ENCODE measurements at regions not wholly inside any gene's neighbourhood (a gene's known extent, or its start where the extent isn't known, plus 50 kb on each side); places are given as distances from the start of the nearest gene placed in this dataset.

DNA sequence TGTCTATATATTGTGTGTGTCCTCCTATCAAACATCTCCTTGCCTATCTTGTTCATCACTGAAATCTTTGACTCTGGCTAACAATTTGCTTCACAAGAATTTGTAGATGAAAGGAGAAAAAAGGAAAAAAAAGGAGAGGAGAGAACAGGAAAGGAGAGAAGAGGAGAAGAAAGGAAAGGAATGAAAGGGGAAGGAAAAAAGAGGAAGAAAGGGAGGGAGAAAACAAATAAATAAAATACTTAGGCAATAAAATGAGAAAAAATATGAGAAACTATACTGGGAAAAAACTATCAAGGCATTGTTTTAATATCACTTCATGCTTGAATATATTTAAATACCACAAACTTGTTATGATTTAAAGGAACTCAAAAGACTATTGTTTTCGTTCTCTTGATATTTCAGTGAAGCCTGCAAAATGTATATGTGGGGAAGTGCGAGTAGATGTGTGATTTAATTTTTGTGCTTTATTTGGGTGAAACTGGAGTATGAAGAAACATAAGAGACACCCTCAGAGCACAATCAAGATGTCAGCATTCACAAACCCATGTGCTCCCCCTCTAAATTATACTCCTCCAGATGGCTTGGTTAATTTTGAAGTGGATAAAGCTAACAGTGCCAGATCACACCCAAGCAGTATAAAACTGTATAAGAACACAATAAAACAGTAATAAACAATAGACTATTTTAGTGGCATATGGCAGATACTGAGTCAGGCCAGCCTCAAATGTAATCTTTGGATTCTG, 205.7 kb upstream of the SAMSN1 start:
- no peak for DNase-seq
- CTCF ChIA-PET = no interaction called here
- Histone ChIP-seq H3K79me2 (ENCODE audit: low read depth) (no peaks in the 10 kb centered on the region), H3K27me3 (ENCODE audit: insufficient read depth, low read depth) (no peaks in the 10 kb centered on the region), H3K4me1 (replicated peaks; ENCODE audit: insufficient read depth) (no peaks in the 10 kb centered on the region), H3K36me3 (ENCODE audit: low read depth) (no peaks in the 10 kb centered on the region), H2AFZ (no peak overlapping the region), H3F3A (ENCODE audit: insufficient read depth, low read depth) (no peaks in the 10 kb centered on the region), H3K9me2 (ENCODE audit: insufficient read depth) (no peaks in the 10 kb centered on the region; the same call in 1 of the 2 replicates), H3K4me3 (no peak overlapping the region), H3K4me2 (no peak overlapping the region), H4K20me1 (ENCODE audit: insufficient read depth) (no peaks in the 10 kb centered on the region), H3K27ac (no peak overlapping the region), H3K9me3 (ENCODE audit: insufficient read depth, low read depth) (no peaks in the 10 kb centered on the region)
- intact Hi-C loops (cut with micrococcal nuclease; ENCODE audit: unreplicated experiment) = no loop called here
- POLR2A ChIA-PET (ENCODE audit: unreplicated experiment) = no interaction called here
- TF ChIP-seq EZH2 (IDR thresholded peaks at IDR 0.05; ENCODE audit: low read depth) = no peak
- TF ChIP-seq, protein P1, sequence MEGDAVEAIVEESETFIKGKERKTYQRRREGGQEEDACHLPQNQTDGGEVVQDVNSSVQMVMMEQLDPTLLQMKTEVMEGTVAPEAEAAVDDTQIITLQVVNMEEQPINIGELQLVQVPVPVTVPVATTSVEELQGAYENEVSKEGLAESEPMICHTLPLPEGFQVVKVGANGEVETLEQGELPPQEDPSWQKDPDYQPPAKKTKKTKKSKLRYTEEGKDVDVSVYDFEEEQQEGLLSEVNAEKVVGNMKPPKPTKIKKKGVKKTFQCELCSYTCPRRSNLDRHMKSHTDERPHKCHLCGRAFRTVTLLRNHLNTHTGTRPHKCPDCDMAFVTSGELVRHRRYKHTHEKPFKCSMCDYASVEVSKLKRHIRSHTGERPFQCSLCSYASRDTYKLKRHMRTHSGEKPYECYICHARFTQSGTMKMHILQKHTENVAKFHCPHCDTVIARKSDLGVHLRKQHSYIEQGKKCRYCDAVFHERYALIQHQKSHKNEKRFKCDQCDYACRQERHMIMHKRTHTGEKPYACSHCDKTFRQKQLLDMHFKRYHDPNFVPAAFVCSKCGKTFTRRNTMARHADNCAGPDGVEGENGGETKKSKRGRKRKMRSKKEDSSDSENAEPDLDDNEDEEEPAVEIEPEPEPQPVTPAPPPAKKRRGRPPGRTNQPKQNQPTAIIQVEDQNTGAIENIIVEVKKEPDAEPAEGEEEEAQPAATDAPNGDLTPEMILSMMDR (conservative IDR thresholded peaks at IDR 0.05) = no peak
- BruUV-seq (replicated peaks) = no TSS peak

DNA sequence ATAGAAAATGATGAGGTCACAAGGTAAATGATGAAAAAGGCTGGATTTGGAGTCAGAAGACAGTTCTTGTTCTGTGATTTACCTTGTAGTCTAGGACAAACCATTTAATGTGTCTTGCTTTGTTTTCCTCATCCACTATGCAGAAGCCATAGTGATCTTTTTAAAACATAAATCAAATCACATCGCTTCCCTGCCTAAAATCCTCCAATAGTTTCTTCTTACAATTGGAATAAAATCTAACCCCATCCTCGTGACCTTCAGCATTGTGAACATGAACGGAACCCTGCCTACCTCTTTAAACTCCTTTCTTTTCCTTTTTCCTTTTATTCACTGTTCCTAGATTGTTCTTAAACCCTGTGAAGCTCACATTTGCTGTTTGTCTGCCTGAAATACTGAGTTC, 204.9 kb upstream of the SAMSN1 start:
- no peaks in the 10 kb centered on the region for H4K20me1 ChIP-seq (ENCODE audit: insufficient read depth)
- no peak overlapping the region for H3K4me2 ChIP-seq
- no peak for DNase-seq
- POLR2A ChIA-PET (ENCODE audit: unreplicated experiment) = no interaction called here
- H3F3A ChIP-seq (ENCODE audit: insufficient read depth, low read depth) = no peaks in the 10 kb centered on the region
- H3K79me2 ChIP-seq (ENCODE audit: low read depth) = no peaks in the 10 kb centered on the region
- CTCF ChIA-PET = no interaction called here
- no peaks in the 10 kb centered on the region for H3K27me3 ChIP-seq (ENCODE audit: insufficient read depth, low read depth)
- H3K27ac ChIP-seq = no peak overlapping the region
- intact Hi-C loops (cut with micrococcal nuclease; ENCODE audit: unreplicated experiment) = no loop called here
- no peaks in the 10 kb centered on the region; the same call in 1 of the 2 replicates for H3K9me2 ChIP-seq (ENCODE audit: insufficient read depth)
- no peaks in the 10 kb centered on the region for H3K4me1 ChIP-seq (replicated peaks; ENCODE audit: insufficient read depth)
- no peaks in the 10 kb centered on the region for H3K36me3 ChIP-seq (ENCODE audit: low read depth)
- BruUV-seq (replicated peaks) = no TSS peak
- TF ChIP-seq, protein P1 (conservative IDR thresholded peaks at IDR 0.05) = no peak
- no peak for TF ChIP-seq EZH2 (IDR thresholded peaks at IDR 0.05; ENCODE audit: low read depth)
- no peak overlapping the region for H2AFZ ChIP-seq
- H3K9me3 ChIP-seq (ENCODE audit: insufficient read depth, low read depth) = no peaks in the 10 kb centered on the region
- H3K4me3 ChIP-seq = no peak overlapping the region

DNA sequence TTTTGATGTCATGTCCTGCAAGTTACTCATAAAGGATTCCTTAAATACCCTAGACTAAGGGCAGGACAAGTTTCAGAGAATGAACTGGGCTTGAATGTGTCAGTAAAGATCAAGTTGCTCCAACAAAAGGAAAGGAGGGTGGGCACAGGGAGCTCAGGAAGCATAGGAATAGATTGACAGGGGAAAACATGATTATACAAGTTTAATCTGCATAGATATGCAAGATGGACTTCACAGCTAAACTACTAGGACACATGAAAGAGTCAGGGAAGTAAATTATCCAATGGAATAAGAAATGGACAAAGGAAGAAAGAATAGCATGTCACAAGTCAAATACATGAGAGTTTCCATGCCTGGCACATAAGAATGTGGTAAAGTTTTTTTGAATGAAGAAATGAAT, 203.9 kb upstream of the SAMSN1 start:
- no peak overlapping the region for H3K4me2 ChIP-seq
- CTCF ChIA-PET = no interaction called here
- no TSS peak for BruUV-seq (replicated peaks)
- intact Hi-C loops (cut with micrococcal nuclease; ENCODE audit: unreplicated experiment) = no loop called here
- no peak overlapping the region for H3K27ac ChIP-seq
- H3K9me2 ChIP-seq (ENCODE audit: insufficient read depth) = no peaks in the 10 kb centered on the region; the same call in 1 of the 2 replicates
- no peaks in the 10 kb centered on the region for H3K36me3 ChIP-seq (ENCODE audit: low read depth)
- DNase-seq = no peak
- no peaks in the 10 kb centered on the region for H4K20me1 ChIP-seq (ENCODE audit: insufficient read depth)
- no peaks in the 10 kb centered on the region for H3K27me3 ChIP-seq (ENCODE audit: insufficient read depth, low read depth)
- TF ChIP-seq, protein P1 (conservative IDR thresholded peaks at IDR 0.05) = no peak
- TF ChIP-seq EZH2 (IDR thresholded peaks at IDR 0.05; ENCODE audit: low read depth) = no peak
- no peaks in the 10 kb centered on the region for H3K79me2 ChIP-seq (ENCODE audit: low read depth)
- H2AFZ ChIP-seq = 0 out of 2 replicates have a peak overlapping the region, but pooled peaks have one; percentile 11
- no peak overlapping the region for H3K4me3 ChIP-seq
- H3K4me1 ChIP-seq (replicated peaks; ENCODE audit: insufficient read depth) = no peaks in the 10 kb centered on the region
- H3K9me3 ChIP-seq (ENCODE audit: insufficient read depth, low read depth) = no peaks in the 10 kb centered on the region
- H3F3A ChIP-seq (ENCODE audit: insufficient read depth, low read depth) = no peaks in the 10 kb centered on the region
- POLR2A ChIA-PET (ENCODE audit: unreplicated experiment) = no interaction called here
